CD4-positive, alpha-beta memory T cell (primary cell): ENCODE measurements at regions not wholly inside any gene's neighbourhood (a gene's known extent, or its start where the extent isn't known, plus 50 kb on each side); places are given as distances from the start of the nearest gene placed in this dataset.
"Not testable (repeated sequence)": the region's sequence is repeated elsewhere in the genome, so short reads cannot be mapped to it uniquely, and the experiment has no call there.

Experiments
- CTCF ChIA-PET: fragments of 350-600 bp; sonication (Branson Sonifier 250); formaldehyde crosslinking; loops from one replicate; lab custom pipeline; 2021; ENCODE audit warnings: inconsistent platforms; ENCODE audit not compliant: partially characterized antibody; lab: Charles Lee
- POLR2A ChIA-PET: fragments of 350-600 bp; sonication (Branson Sonifier 250); formaldehyde crosslinking; loops from one replicate; lab custom pipeline; 2021; ENCODE audit not compliant: partially characterized antibody; lab: Charles Lee
- DNase-seq, 5 donors: peaks; one replicate each; pipeline versions ENCODE4 v3.0.0 to v3.0.0-alpha.2; 2020 to 2022; ENCODE audit warnings: mixed read lengths in 1 of 5
- H3K27ac ChIP-seq: one replicate; pipeline ENCODE4 v1.7.0; 2013; ENCODE audit warnings: low read depth, low read length
- H3K27me3 ChIP-seq: 2 replicates; pipeline ENCODE4 v1.7.0; 2013; ENCODE audit warnings: mild to moderate bottlenecking, low read length, moderate library complexity; ENCODE audit not compliant: insufficient read depth
- H3K36me3 ChIP-seq: 2 replicates; pipeline ENCODE4 v1.7.0; 2013; ENCODE audit warnings: mild to moderate bottlenecking, low read length, moderate library complexity; ENCODE audit not compliant: insufficient read depth
- H3K4me1 ChIP-seq: 2 replicates; pipeline ENCODE4 v1.7.0; 2013; ENCODE audit warnings: mild to moderate bottlenecking, low read length, moderate library complexity; ENCODE audit not compliant: insufficient read depth
- H3K4me3 ChIP-seq, 2 donors: one replicate each; pipeline ENCODE4 v1.7.0; 2013; ENCODE audit warnings: low read length in 2 of 2, mild to moderate bottlenecking in 1 of 2
- H3K9me3 ChIP-seq, 2 donors: one replicate each; pipeline ENCODE4 v1.7.0; 2013; ENCODE audit warnings: low read length in 2 of 2, control low read depth in 1 of 2; ENCODE audit not compliant: control insufficient read depth in 1 of 2
- H3K27ac Mint-ChIP-seq, 7 donors: one replicate each; pipeline ENCODE4 v1.8.0; 2020 to 2021; ENCODE audit warnings: mixed read lengths in 7 of 7, mild to moderate bottlenecking in 6 of 7, inconsistent platforms in 3 of 7, moderate library complexity in 3 of 7
- H3K27me3 Mint-ChIP-seq, 2 donors: one replicate each; pipeline ENCODE4 v1.8.0; 2020 to 2021; ENCODE audit warnings: mixed read lengths in 2 of 2
- H3K36me3 Mint-ChIP-seq, 2 donors: one replicate each; pipeline ENCODE4 v1.8.0; 2020 to 2021; ENCODE audit warnings: mixed read lengths in 2 of 2, inconsistent platforms in 1 of 2, mild to moderate bottlenecking in 1 of 2
- H3K4me1 Mint-ChIP-seq, 4 donors: one replicate each; pipeline ENCODE4 v1.8.0; 2020 to 2021; ENCODE audit warnings: mixed read lengths in 4 of 4, mild to moderate bottlenecking in 1 of 4
- H3K4me3 Mint-ChIP-seq, 8 donors: one replicate each; pipeline ENCODE4 v1.8.0; 2020 to 2021; ENCODE audit warnings: mixed read lengths in 8 of 8, mild to moderate bottlenecking in 7 of 8, moderate library complexity in 6 of 8, inconsistent platforms in 3 of 8
- H3K9me3 Mint-ChIP-seq, 8 donors: one replicate each; pipeline ENCODE4 v1.8.0; 2020 to 2021; ENCODE audit warnings: mixed read lengths in 8 of 8, mild to moderate bottlenecking in 5 of 8, inconsistent platforms in 3 of 8, moderate library complexity in 1 of 8
- intact Hi-C: fragments of 100-400 bp; cut with micrococcal nuclease; formaldehyde crosslinking; loops from one replicate; pipeline ENCODE4 v1.15.1; 2023

GRCh38 chr5:154603953-154604679 lies 126.1 kb upstream of the HAND1 start:
- Mint-ChIP-seq H3K36me3 (no peaks in the 10 kb centered on the region), H3K9me3 (peaks cover 0 to 2% (median 0%) of the 10 kb centered on the region in 8 donors), H3K4me3 (peak overlapping the region in 1 of 8 donors; percentile 46), H3K27me3 (peaks cover 30 to 46% of the 10 kb centered on the region in 2 donors), H3K4me1 (peaks cover 0 to 6% (median 0%) of the 10 kb centered on the region in 4 donors), H3K27ac (no peak overlapping the region)
- Histone ChIP-seq H3K27ac (no peak overlapping the region), H3K9me3 (no peaks in the 10 kb centered on the region), H3K36me3 (no peaks in the 10 kb centered on the region), H3K27me3 (no peaks in the 10 kb centered on the region), H3K4me3 (no peak overlapping the region), H3K4me1 (no peaks in the 10 kb centered on the region)
- no peak for DNase-seq
- POLR2A ChIA-PET: no interaction called here
- CTCF ChIA-PET: no interaction called here
- intact Hi-C loops: no loop called here

- Mint-ChIP-seq H3K4me1 (peaks cover 0 to 5% (median 0%) of the 10 kb centered on the region in 4 donors), H3K27ac (no peak overlapping the region), H3K4me3 (no peak overlapping the region), H3K27me3 (peaks cover 27 to 44% of the 10 kb centered on the region in 2 donors), H3K9me3 (peaks cover 0 to 2% (median 0%) of the 10 kb centered on the region in 8 donors), H3K36me3 (no peaks in the 10 kb centered on the region)
- no peaks in the 10 kb centered on the region for H3K36me3 ChIP-seq
- CTCF ChIA-PET: no interaction called here
- H3K9me3 ChIP-seq: no peaks in the 10 kb centered on the region
- intact Hi-C loops: no loop called here
- no peak for DNase-seq
- no peaks in the 10 kb centered on the region for H3K4me1 ChIP-seq
- no peak overlapping the region for H3K27ac ChIP-seq
- POLR2A ChIA-PET: no interaction called here
- H3K4me3 ChIP-seq: no peak overlapping the region
- no peaks in the 10 kb centered on the region for H3K27me3 ChIP-seq
Measured at GRCh38 chr5:154603485-154603884, 125.5 kb upstream of the HAND1 start.

GRCh38 chr5:154603011-154603410 lies 125.0 kb upstream of the HAND1 start:
- H3K27me3 ChIP-seq: no peaks in the 10 kb centered on the region
- Mint-ChIP-seq H3K36me3 (no peaks in the 10 kb centered on the region), H3K27ac (no peak overlapping the region), H3K27me3 (peaks cover 30 to 47% of the 10 kb centered on the region in 2 donors), H3K4me3 (no peak overlapping the region), H3K4me1 (peaks cover 0 to 5% (median 0%) of the 10 kb centered on the region in 4 donors), H3K9me3 (peaks cover 0 to 2% (median 0%) of the 10 kb centered on the region in 8 donors)
- POLR2A ChIA-PET: no interaction called here
- intact Hi-C loops: no loop called here
- H3K9me3 ChIP-seq: no peaks in the 10 kb centered on the region
- no peak overlapping the region for H3K27ac ChIP-seq
- DNase-seq: no peak
- H3K4me1 ChIP-seq: no peaks in the 10 kb centered on the region
- H3K4me3 ChIP-seq: no peak overlapping the region
- CTCF ChIA-PET: no interaction called here
- no peaks in the 10 kb centered on the region for H3K36me3 ChIP-seq

- intact Hi-C loops: no loop called here
- POLR2A ChIA-PET: no interaction called here
- peaks cover 0 to 5% (median 0%) of the 10 kb centered on the region in 4 donors for H3K4me1 Mint-ChIP-seq
Measured at GRCh38 chr5:154601014-154601413, 123.0 kb upstream of the HAND1 start.

GRCh38 chr5:154598021-154598420 lies 120.0 kb upstream of the HAND1 start:
- intact Hi-C loops: no loop called here

More at GRCh38 chr5:154601014-154601413, 123.0 kb upstream of the HAND1 start:
- H3K36me3 ChIP-seq: no peaks in the 10 kb centered on the region
- Mint-ChIP-seq H3K27ac (no peak overlapping the region), H3K27me3 (peaks cover 32 to 43% of the 10 kb centered on the region in 2 donors), H3K36me3 (no peaks in the 10 kb centered on the region), H3K4me3 (peak overlapping the region in 1 of 8 donors; percentile 2), H3K9me3 (peaks cover 0 to 2% (median 0%) of the 10 kb centered on the region in 8 donors)
- H3K27ac ChIP-seq: no peak overlapping the region
- H3K9me3 ChIP-seq: no peaks in the 10 kb centered on the region
- no peak for DNase-seq
- H3K4me3 ChIP-seq: no peak overlapping the region
- no peaks in the 10 kb centered on the region for H3K27me3 ChIP-seq
- no peaks in the 10 kb centered on the region for H3K4me1 ChIP-seq
- CTCF ChIA-PET: no interaction called here

GRCh38 chr5:154596844-154597243 lies 118.8 kb upstream of the HAND1 start:
- H3K4me3 ChIP-seq, H3K4me1 Mint-ChIP-seq, intact Hi-C loops, H3K4me3 Mint-ChIP-seq, H3K9me3 Mint-ChIP-seq, CTCF ChIA-PET, H3K36me3 ChIP-seq, DNase-seq, H3K36me3 Mint-ChIP-seq, H3K27ac ChIP-seq, H3K27me3 ChIP-seq, H3K4me1 ChIP-seq, H3K9me3 ChIP-seq, POLR2A ChIA-PET: not testable (repeated sequence)
- Mint-ChIP-seq H3K27ac (peak overlapping the region in 1 of 7 donors; percentile 45), H3K27me3 (peaks cover 13 to 20% of the 10 kb centered on the region in 2 donors)

More at GRCh38 chr5:154598021-154598420, 120.0 kb upstream of the HAND1 start:
- Histone ChIP-seq H3K9me3 (no peaks in the 10 kb centered on the region), H3K4me3 (no peak overlapping the region), H3K4me1 (no peaks in the 10 kb centered on the region), H3K27ac (no peak overlapping the region), H3K27me3 (no peaks in the 10 kb centered on the region), H3K36me3 (no peaks in the 10 kb centered on the region)
- Mint-ChIP-seq H3K4me1 (no peaks in the 10 kb centered on the region), H3K4me3 (no peak overlapping the region), H3K9me3 (peaks cover 0 to 2% (median 0%) of the 10 kb centered on the region in 8 donors), H3K27ac (no peak overlapping the region), H3K36me3 (no peaks in the 10 kb centered on the region), H3K27me3 (peaks cover 19 to 29% of the 10 kb centered on the region in 2 donors)
- no peak for DNase-seq
- ChIA-PET CTCF (no interaction called here), POLR2A (no interaction called here)

GRCh38 chr5:154595662-154596061 lies 117.6 kb upstream of the HAND1 start:
- CTCF ChIA-PET: no interaction called here

More at GRCh38 chr5:154595662-154596061, 117.6 kb upstream of the HAND1 start:
- no peak overlapping the region for H3K27ac Mint-ChIP-seq
- intact Hi-C loops: no loop called here
- POLR2A ChIA-PET: no interaction called here
- H3K36me3 Mint-ChIP-seq: no peaks in the 10 kb centered on the region
- Histone ChIP-seq H3K4me1 (no peaks in the 10 kb centered on the region), H3K9me3 (no peaks in the 10 kb centered on the region), H3K27me3 (no peaks in the 10 kb centered on the region), H3K4me3 (no peak overlapping the region), H3K27ac (no peak overlapping the region), H3K36me3 (no peaks in the 10 kb centered on the region)
- H3K4me1 Mint-ChIP-seq: no peaks in the 10 kb centered on the region
- H3K27me3 Mint-ChIP-seq: peaks cover 12 to 18% of the 10 kb centered on the region in 2 donors
- no peak for DNase-seq
- no peak overlapping the region for H3K4me3 Mint-ChIP-seq
- peaks cover 0 to 2% (median 0%) of the 10 kb centered on the region in 8 donors for H3K9me3 Mint-ChIP-seq
